ENCODE measurements at regions not wholly inside any gene's neighbourhood (a gene's known extent, or its start where the extent isn't known, plus 50 kb on each side); places are given as distances from the start of the nearest gene placed in this dataset.

GRCh38 chr1:189696297-189696696, 781.4 kb downstream of the BRINP3 start:
- TF ChIP-seq MAX (IDR thresholded peaks at IDR 0.05) = no peak
- no peak for TF ChIP-seq TEAD4 (IDR thresholded peaks at IDR 0.05)
